ENCODE measurements at regions not wholly inside any gene's neighbourhood (a gene's known extent, or its start where the extent isn't known, plus 50 kb on each side); places are given as distances from the start of the nearest gene placed in this dataset.

GRCh38 chr6:104579310-104579863, 280.3 kb downstream of the HACE1 start:
- no peak overlapping the region for H3K4me3 ChIP-seq (ENCODE audit: low read depth, low read length)
- TF ChIP-seq, protein P1, sequence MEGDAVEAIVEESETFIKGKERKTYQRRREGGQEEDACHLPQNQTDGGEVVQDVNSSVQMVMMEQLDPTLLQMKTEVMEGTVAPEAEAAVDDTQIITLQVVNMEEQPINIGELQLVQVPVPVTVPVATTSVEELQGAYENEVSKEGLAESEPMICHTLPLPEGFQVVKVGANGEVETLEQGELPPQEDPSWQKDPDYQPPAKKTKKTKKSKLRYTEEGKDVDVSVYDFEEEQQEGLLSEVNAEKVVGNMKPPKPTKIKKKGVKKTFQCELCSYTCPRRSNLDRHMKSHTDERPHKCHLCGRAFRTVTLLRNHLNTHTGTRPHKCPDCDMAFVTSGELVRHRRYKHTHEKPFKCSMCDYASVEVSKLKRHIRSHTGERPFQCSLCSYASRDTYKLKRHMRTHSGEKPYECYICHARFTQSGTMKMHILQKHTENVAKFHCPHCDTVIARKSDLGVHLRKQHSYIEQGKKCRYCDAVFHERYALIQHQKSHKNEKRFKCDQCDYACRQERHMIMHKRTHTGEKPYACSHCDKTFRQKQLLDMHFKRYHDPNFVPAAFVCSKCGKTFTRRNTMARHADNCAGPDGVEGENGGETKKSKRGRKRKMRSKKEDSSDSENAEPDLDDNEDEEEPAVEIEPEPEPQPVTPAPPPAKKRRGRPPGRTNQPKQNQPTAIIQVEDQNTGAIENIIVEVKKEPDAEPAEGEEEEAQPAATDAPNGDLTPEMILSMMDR (IDR thresholded peaks at IDR 0.05; ENCODE audit: insufficient read depth, low read depth, low read length, missing control alignments) = no peak
- DNase-seq (ENCODE audit: low read depth) = no peak

GRCh38 chr6:104575536-104575935, 284.2 kb downstream of the HACE1 start:
- TF ChIP-seq, protein P1 (IDR thresholded peaks at IDR 0.05; ENCODE audit: insufficient read depth, low read depth, low read length, missing control alignments) = no peak
- no peak for DNase-seq (ENCODE audit: low read depth)

GRCh38 chr6:104574135-104574750, 285.5 kb downstream of the HACE1 start:
- no peak for DNase-seq (ENCODE audit: low read depth)
- TF ChIP-seq, protein P1 (IDR thresholded peaks at IDR 0.05; ENCODE audit: insufficient read depth, low read depth, low read length, missing control alignments) = no peak
- no peak overlapping the region for H3K4me3 ChIP-seq (ENCODE audit: low read depth, low read length)

More at GRCh38 chr6:104575536-104575935, 284.2 kb downstream of the HACE1 start:
- H3K4me3 ChIP-seq (ENCODE audit: low read depth, low read length) = no peak overlapping the region

- no peak overlapping the region for H3K4me3 ChIP-seq (ENCODE audit: low read depth, low read length)
- TF ChIP-seq, protein P1 (IDR thresholded peaks at IDR 0.05; ENCODE audit: insufficient read depth, low read depth, low read length, missing control alignments) = no peak
- no peak for DNase-seq (ENCODE audit: low read depth)
Measured at GRCh38 chr6:104573350-104573749, 286.4 kb downstream of the HACE1 start.

DNA sequence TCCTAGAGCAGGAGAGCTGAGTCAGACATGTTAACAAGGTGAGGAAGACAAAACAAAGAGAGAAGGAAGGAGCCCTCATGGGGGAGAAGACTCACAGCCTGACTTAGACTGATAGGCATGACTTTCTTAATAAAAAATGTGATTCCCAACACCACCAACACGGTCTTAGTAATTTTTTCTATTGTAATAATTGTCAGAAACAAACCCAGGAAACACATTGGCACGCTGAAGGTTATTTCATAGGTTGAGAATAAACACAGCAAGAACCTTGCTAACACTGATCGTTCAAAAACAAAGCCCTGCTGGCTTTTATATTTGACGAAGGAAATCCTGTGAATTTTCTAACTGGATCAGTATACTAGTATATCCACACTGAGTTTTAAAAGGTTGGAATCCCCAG, 286.8 kb downstream of the HACE1 start:
- no peak overlapping the region for H3K4me3 ChIP-seq (ENCODE audit: low read depth, low read length)
- TF ChIP-seq, protein P1 (IDR thresholded peaks at IDR 0.05; ENCODE audit: insufficient read depth, low read depth, low read length, missing control alignments) = no peak
- DNase-seq (ENCODE audit: low read depth) = no peak

- H3K4me3 ChIP-seq (ENCODE audit: low read depth, low read length) = no peak overlapping the region
- DNase-seq (ENCODE audit: low read depth) = no peak
- TF ChIP-seq, protein P1 (IDR thresholded peaks at IDR 0.05; ENCODE audit: insufficient read depth, low read depth, low read length, missing control alignments) = no peak
Measured at GRCh38 chr6:104566411-104566810, 293.3 kb downstream of the HACE1 start.

DNA sequence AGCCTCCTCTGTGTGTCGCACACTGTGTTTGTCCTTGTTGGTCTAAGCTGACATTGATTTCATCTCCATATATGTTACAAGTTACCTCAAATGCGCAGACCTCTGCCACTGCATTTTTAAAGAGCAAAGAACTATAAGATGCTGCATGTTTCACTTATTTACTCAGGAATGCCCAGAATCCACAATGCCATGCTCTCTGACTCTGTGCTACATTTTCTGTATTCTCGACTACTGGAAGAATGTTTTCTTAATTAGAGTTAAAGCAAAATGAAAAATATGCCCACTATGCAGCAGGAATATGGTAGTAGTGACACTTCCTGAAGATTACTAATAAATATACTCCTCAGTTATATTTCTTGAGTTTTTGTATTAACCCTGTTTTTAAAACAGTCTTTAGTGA, 296.4 kb downstream of the HACE1 start:
- TF ChIP-seq, protein P1 (IDR thresholded peaks at IDR 0.05; ENCODE audit: insufficient read depth, low read depth, low read length, missing control alignments) = no peak
- no peak overlapping the region for H3K4me3 ChIP-seq (ENCODE audit: low read depth, low read length)
- DNase-seq (ENCODE audit: low read depth) = no peak
